Erythroblast (primary cell): ENCODE measurements at regions not wholly inside any gene's neighbourhood (a gene's known extent, or its start where the extent isn't known, plus 50 kb on each side); places are given as distances from the start of the nearest gene placed in this dataset.

Experiments used
- GATA1 ChIP-seq: IDR thresholded peaks from 2 replicates; pipeline ENCODE4 v1.6.1; 2011; ENCODE audit warnings: low read depth, mild to moderate bottlenecking, control low read depth, low read length, moderate library complexity
- POLR2A ChIP-seq: IDR thresholded peaks from 2 replicates; pipeline ENCODE4 v1.6.1; 2011; ENCODE audit warnings: mild to moderate bottlenecking, low read length

GRCh38 chr11:128048121-128048520 lies 539.2 kb downstream of the ETS1 start:
- TF ChIP-seq POLR2A (no peak), GATA1 (no peak)
